Suprapubic skin (tissue), 4 donors: ENCODE measurements at regions not wholly inside any gene's neighbourhood (a gene's known extent, or its start where the extent isn't known, plus 50 kb on each side); places are given as distances from the start of the nearest gene placed in this dataset.

Source experiments
- DNase-seq, 2 donors: peaks; one replicate each; pipeline ENCODE4 v3.0.0-alpha.2; 2019; ENCODE audit warnings: low spot score in 2 of 2
- H3K27ac ChIP-seq: fragments of 200-600 bp; sonication (generic); one replicate; pipeline ENCODE4 v1.5.1; 2019
- H3K27me3 ChIP-seq: fragments of 200-600 bp; sonication (generic); one replicate; pipeline ENCODE4 v1.5.1; 2019
- H3K36me3 ChIP-seq: fragments of 200-600 bp; sonication (generic); one replicate; pipeline ENCODE4 v1.5.1; 2019
- H3K4me1 ChIP-seq: fragments of 200-600 bp; sonication (generic); one replicate; pipeline ENCODE4 v1.5.1; 2019
- H3K4me3 ChIP-seq: fragments of 200-600 bp; sonication (generic); one replicate; pipeline ENCODE4 v1.5.1; 2019; ENCODE audit warnings: mild to moderate bottlenecking
- H3K9me3 ChIP-seq: fragments of 200-600 bp; sonication (generic); one replicate; pipeline ENCODE4 v1.5.1; 2019
- CTCF ChIP-seq, 2 donors: fragments of 200-600 bp in 1 of 2; fragments of 450-650 bp in 1 of 2; sonication (generic) in 1 of 2; IDR thresholded peaks; one replicate each; pipeline ENCODE4 v1.5.1; 2016 to 2019; ENCODE audit warnings: antibody characterized with exemption in 2 of 2, mild to moderate bottlenecking in 1 of 2, moderate library complexity in 1 of 2
- EP300 ChIP-seq: sonication (generic); formaldehyde crosslinking; IDR thresholded peaks from one replicate; pipeline ENCODE4 v1.6.1; 2017; ENCODE audit warnings: antibody characterized with exemption
- POLR2A ChIP-seq, 2 donors: fragments of 450-650 bp; IDR thresholded peaks; one replicate each; pipeline ENCODE4 v1.6.1; 2017; ENCODE audit warnings: antibody characterized with exemption in 2 of 2, mild to moderate bottlenecking in 2 of 2, moderate library complexity in 2 of 2
- POLR2AphosphoS5 ChIP-seq, 3 donors: sonication (generic); formaldehyde crosslinking; IDR thresholded peaks; one replicate each; pipeline ENCODE4 v1.6.1; 2017; ENCODE audit warnings: antibody characterized with exemption in 3 of 3
- WGBS: methylation state at CpG from one replicate; pipeline ENCODE4 v1.1.5; 2018; 5-methylcytosine and 5-hydroxymethylcytosine counted together

- Histone ChIP-seq H3K27ac (no peak overlapping the region), H3K4me3 (no peak overlapping the region), H3K36me3 (no peaks in the 10 kb centered on the region), H3K9me3 (peaks cover 17% of the 10 kb centered on the region), H3K4me1 (no peaks in the 10 kb centered on the region), H3K27me3 (no peaks in the 10 kb centered on the region)
- 86% methylated on average over 5 of the region's 5 CpGs for WGBS
- no peak for DNase-seq
- no peak for TF ChIP-seq CTCF (IDR thresholded peaks at IDR 0.05)
- TF ChIP-seq POLR2AphosphoS5 (IDR thresholded peaks at IDR 0.05) = no peak
- TF ChIP-seq EP300 = no peak
- TF ChIP-seq POLR2A (IDR thresholded peaks at IDR 0.05) = no peak
Measured at GRCh38 chr2:4020153-4020552, 316.8 kb downstream of the DCDC2C start.

- H3K27me3 ChIP-seq = no peaks in the 10 kb centered on the region
- TF ChIP-seq POLR2AphosphoS5 (IDR thresholded peaks at IDR 0.05) (no peak), EP300 (no peak), CTCF (IDR thresholded peaks at IDR 0.05) (no peak), POLR2A (IDR thresholded peaks at IDR 0.05) (no peak)
- no peak for DNase-seq
- 89% methylated on average over 10 of the region's 10 CpGs for WGBS
- no peaks in the 10 kb centered on the region for H3K4me1 ChIP-seq
- H3K4me3 ChIP-seq = no peak overlapping the region
- no peaks in the 10 kb centered on the region for H3K36me3 ChIP-seq
- peaks cover 17% of the 10 kb centered on the region for H3K9me3 ChIP-seq
- no peak overlapping the region for H3K27ac ChIP-seq
Measured at GRCh38 chr2:4020649-4021048, 317.3 kb downstream of the DCDC2C start.

- DNase-seq = no peak
- Histone ChIP-seq H3K27ac (no peak overlapping the region), H3K4me1 (no peaks in the 10 kb centered on the region), H3K4me3 (no peak overlapping the region), H3K36me3 (no peaks in the 10 kb centered on the region), H3K27me3 (no peaks in the 10 kb centered on the region), H3K9me3 (no peaks in the 10 kb centered on the region)
- 83% methylated on average over 5 of the region's 5 CpGs for WGBS
- TF ChIP-seq POLR2AphosphoS5 (IDR thresholded peaks at IDR 0.05) (no peak), POLR2A (IDR thresholded peaks at IDR 0.05) (no peak), EP300 (no peak), CTCF (IDR thresholded peaks at IDR 0.05) (no peak)
Measured at GRCh38 chr2:4024605-4025004, 321.2 kb downstream of the DCDC2C start.

DNA sequence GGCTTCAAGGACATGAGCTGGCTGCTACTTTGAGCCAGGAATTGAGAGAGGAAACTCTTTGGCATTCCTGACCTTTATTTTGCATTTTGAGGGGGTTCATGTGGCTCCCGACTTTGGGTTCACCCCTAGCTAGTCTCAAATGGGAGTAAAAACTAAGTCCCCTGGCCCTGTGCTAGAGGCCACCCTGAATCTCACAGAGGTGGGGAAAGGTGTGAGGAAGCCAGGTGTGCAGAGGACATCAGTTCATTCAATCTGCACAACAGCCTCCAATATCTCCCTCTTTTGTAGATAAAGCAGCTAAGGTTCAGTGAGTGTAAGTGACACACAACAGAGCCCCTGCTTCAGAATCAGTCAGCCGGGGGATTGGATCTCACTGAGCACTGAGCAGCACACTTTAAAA, 325.7 kb downstream of the DCDC2C start:
- DNase-seq = no peak
- Histone ChIP-seq H3K4me3 (no peak overlapping the region), H3K27me3 (no peaks in the 10 kb centered on the region), H3K36me3 (no peaks in the 10 kb centered on the region), H3K4me1 (no peaks in the 10 kb centered on the region), H3K27ac (no peak overlapping the region), H3K9me3 (no peaks in the 10 kb centered on the region)
- no peak for TF ChIP-seq POLR2AphosphoS5 (IDR thresholded peaks at IDR 0.05)
- TF ChIP-seq POLR2A (IDR thresholded peaks at IDR 0.05) = no peak
- no peak for TF ChIP-seq CTCF (IDR thresholded peaks at IDR 0.05)
- TF ChIP-seq EP300 = no peak
- 75% methylated on average over 2 of the region's 2 CpGs for WGBS

DNA sequence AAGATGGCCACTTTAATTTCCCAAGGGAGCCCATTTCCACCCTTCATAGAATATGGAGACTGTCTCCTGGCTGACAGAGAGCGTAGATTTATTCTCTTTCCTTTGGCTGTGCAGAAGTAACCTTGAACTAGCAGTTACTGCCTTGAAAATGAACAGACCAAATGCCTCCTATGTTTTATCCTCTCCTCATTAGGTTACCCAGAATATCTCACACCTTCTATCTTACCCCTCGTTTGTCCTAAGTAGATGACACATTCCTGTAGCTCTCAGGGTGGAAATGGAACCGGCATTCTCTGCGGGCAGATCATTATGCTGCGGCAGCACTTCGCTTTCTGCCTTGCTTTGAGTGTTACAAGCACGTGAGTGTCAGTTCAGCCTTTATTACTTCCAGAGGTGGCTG, 336.5 kb downstream of the DCDC2C start:
- Histone ChIP-seq H3K9me3 (no peaks in the 10 kb centered on the region), H3K4me3 (no peak overlapping the region), H3K36me3 (no peaks in the 10 kb centered on the region), H3K4me1 (no peaks in the 10 kb centered on the region), H3K27ac (no peak overlapping the region), H3K27me3 (no peaks in the 10 kb centered on the region)
- TF ChIP-seq POLR2AphosphoS5 (IDR thresholded peaks at IDR 0.05) = no peak
- TF ChIP-seq CTCF (IDR thresholded peaks at IDR 0.05) = no peak
- no peak for TF ChIP-seq POLR2A (IDR thresholded peaks at IDR 0.05)
- 70% methylated on average over 7 of the region's 7 CpGs for WGBS
- DNase-seq = no peak
